ENCODE measurements at regions not wholly inside any gene's neighbourhood (a gene's known extent, or its start where the extent isn't known, plus 50 kb on each side); places are given as distances from the start of the nearest gene placed in this dataset.

- no peak overlapping the region for H3K9ac ChIP-seq (ENCODE audit: low read depth, low read length)
- H3K4me1 ChIP-seq (ENCODE audit: insufficient read depth, low read length): no peaks in the 10 kb centered on the region
- TF ChIP-seq EZH2 (IDR thresholded peaks at IDR 0.05; ENCODE audit: borderline replicate concordance, low read depth, low read length, severe bottlenecking) (no peak), CTCF (IDR thresholded peaks at IDR 0.05; ENCODE audit: borderline replicate concordance, extremely low read depth, low read length, poor library complexity, severe bottlenecking) (no peak)
- no peaks in the 10 kb centered on the region for H3K9me3 ChIP-seq (ENCODE audit: insufficient read depth, low read length, severe bottlenecking)
- H3K36me3 ChIP-seq (ENCODE audit: insufficient read depth, low read length): no peaks in the 10 kb centered on the region; the same call in 1 of the 2 replicates
- no peak overlapping the region for H3K27ac ChIP-seq (ENCODE audit: low read length)
- H3K27me3 ChIP-seq (ENCODE audit: insufficient read depth, low read length, poor library complexity): no peaks in the 10 kb centered on the region
- no peak overlapping the region for H3K4me2 ChIP-seq (ENCODE audit: insufficient read depth, low read length)
- H2AFZ ChIP-seq (ENCODE audit: low read depth, low read length): no peak overlapping the region
- no peak overlapping the region for H3K4me3 ChIP-seq (ENCODE audit: low read depth in 1 of 2, low read length in 2 of 2)
- H4K20me1 ChIP-seq (ENCODE audit: insufficient read depth, low read length): no peaks in the 10 kb centered on the region
- DNase-seq: no peak
- no peaks in the 10 kb centered on the region for H3K79me2 ChIP-seq (ENCODE audit: insufficient read depth, low read length)
- no peak for ATAC-seq (ENCODE audit: insufficient read depth, low read depth)
Observed at GRCh38 chr4:123308667-123309066, 87.9 kb upstream of the SPRY1 start.

DNA sequence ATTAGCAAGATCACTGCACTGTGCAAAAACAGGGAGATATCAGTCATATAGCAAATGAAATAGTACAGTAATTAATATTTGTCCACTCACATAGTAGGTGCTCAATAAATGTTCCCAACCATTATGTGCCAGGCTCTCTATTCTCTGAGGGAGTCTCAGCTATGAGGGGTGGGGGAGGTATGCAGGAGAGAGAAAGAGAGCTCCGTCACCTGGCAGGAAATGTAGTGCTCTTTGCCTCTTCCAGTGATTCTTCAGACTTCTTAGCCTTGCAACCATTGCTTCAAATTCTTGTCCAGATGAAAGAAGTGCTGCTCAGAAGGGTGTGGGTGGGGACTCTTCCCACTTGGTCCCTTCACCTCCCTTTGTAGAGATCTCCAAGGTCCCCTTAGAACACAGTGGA, 84.5 kb upstream of the SPRY1 start:
- Histone ChIP-seq H3K9me3 (ENCODE audit: insufficient read depth, low read length, severe bottlenecking) (no peaks in the 10 kb centered on the region), H3K27me3 (ENCODE audit: insufficient read depth, low read length, poor library complexity) (no peaks in the 10 kb centered on the region), H3K79me2 (ENCODE audit: insufficient read depth, low read length) (no peaks in the 10 kb centered on the region), H2AFZ (ENCODE audit: low read depth, low read length) (no peak overlapping the region), H3K4me1 (ENCODE audit: insufficient read depth, low read length) (no peaks in the 10 kb centered on the region), H3K36me3 (ENCODE audit: insufficient read depth, low read length) (peaks cover 9% of the 10 kb centered on the region), H3K27ac (ENCODE audit: low read length) (no peak overlapping the region), H3K4me2 (ENCODE audit: insufficient read depth, low read length) (no peak overlapping the region), H4K20me1 (ENCODE audit: insufficient read depth, low read length) (no peaks in the 10 kb centered on the region), H3K9ac (ENCODE audit: low read depth, low read length) (no peak overlapping the region), H3K4me3 (ENCODE audit: low read depth in 1 of 2, low read length in 2 of 2) (no peak overlapping the region)
- DNase-seq (no peak), ATAC-seq (ENCODE audit: insufficient read depth, low read depth) (no peak)
- TF ChIP-seq CTCF (IDR thresholded peaks at IDR 0.05; ENCODE audit: borderline replicate concordance, extremely low read depth, low read length, poor library complexity, severe bottlenecking) (no peak), EZH2 (IDR thresholded peaks at IDR 0.05; ENCODE audit: borderline replicate concordance, low read depth, low read length, severe bottlenecking) (no peak)

DNA sequence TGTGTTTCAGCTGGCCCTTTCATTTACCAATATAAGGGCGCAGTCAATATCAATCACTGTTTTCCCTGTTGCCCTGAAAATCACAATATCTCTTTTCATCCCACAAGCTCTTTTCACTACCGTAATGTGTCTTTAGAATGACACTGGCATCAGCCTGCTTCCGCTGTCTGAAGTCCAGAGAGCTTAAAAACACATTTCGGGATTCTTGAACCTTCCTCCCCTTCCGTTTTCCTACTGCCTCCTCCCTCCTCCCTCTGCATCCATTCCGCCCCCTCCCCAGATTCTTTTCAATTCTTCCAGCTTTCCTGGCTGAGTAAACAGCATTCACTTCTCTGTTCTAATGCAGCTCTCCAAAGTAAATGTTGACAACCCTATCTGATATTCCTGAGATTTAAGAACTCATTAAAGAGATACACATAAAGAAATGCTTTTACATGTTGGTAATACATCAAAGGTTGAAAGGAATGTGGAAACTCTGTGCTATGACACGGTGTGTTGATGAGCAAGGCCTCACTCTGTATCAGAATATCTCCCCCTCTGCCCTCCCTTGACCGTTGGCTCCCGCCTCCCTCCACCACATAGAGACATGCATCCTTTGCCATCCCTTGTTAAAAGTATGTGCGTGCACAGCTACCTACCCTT, 83.5 kb upstream of the SPRY1 start:
- no peak for TF ChIP-seq CTCF (IDR thresholded peaks at IDR 0.05; ENCODE audit: borderline replicate concordance, extremely low read depth, low read length, poor library complexity, severe bottlenecking)
- no peak for TF ChIP-seq EZH2 (IDR thresholded peaks at IDR 0.05; ENCODE audit: borderline replicate concordance, low read depth, low read length, severe bottlenecking)
- Histone ChIP-seq H3K9me3 (ENCODE audit: insufficient read depth, low read length, severe bottlenecking) (no peaks in the 10 kb centered on the region), H3K4me3 (ENCODE audit: low read depth in 1 of 2, low read length in 2 of 2) (no peak overlapping the region), H3K4me1 (ENCODE audit: insufficient read depth, low read length) (no peaks in the 10 kb centered on the region), H3K27ac (ENCODE audit: low read length) (no peak overlapping the region), H3K79me2 (ENCODE audit: insufficient read depth, low read length) (no peaks in the 10 kb centered on the region), H3K9ac (ENCODE audit: low read depth, low read length) (no peak overlapping the region), H4K20me1 (ENCODE audit: insufficient read depth, low read length) (no peaks in the 10 kb centered on the region), H3K27me3 (ENCODE audit: insufficient read depth, low read length, poor library complexity) (no peaks in the 10 kb centered on the region), H3K4me2 (ENCODE audit: insufficient read depth, low read length) (no peak overlapping the region), H2AFZ (ENCODE audit: low read depth, low read length) (no peak overlapping the region), H3K36me3 (ENCODE audit: insufficient read depth, low read length) (peaks cover 9% of the 10 kb centered on the region)
- ATAC-seq (ENCODE audit: insufficient read depth, low read depth) (no peak), DNase-seq (no peak)
